Hepatocyte (in vitro differentiated cells): ENCODE measurements at regions not wholly inside any gene's neighbourhood (a gene's known extent, or its start where the extent isn't known, plus 50 kb on each side); places are given as distances from the start of the nearest gene placed in this dataset.

Source experiments
- DNase-seq: peaks from one replicate; pipeline ENCODE4 v3.0.0-alpha.2; 2016; ENCODE audit warnings: low spot score
- H2AFZ ChIP-seq: fragments of 200-600 bp; sonication (generic); 2 replicates; pipeline ENCODE4 v1.6.0; 2016; ENCODE audit warnings: antibody characterized with exemption, mild to moderate bottlenecking
- H3K27ac ChIP-seq: fragments of 200-600 bp; sonication (generic); 2 replicates; pipeline ENCODE4 v1.5.1; 2016; ENCODE audit warnings: mild to moderate bottlenecking
- H3K27me3 ChIP-seq: fragments of 200-600 bp; sonication (generic); 2 replicates; pipeline ENCODE4 v1.6.1; 2016
- H3K36me3 ChIP-seq: fragments of 200-600 bp; sonication (generic); replicated peaks from 2 replicates; pipeline ENCODE4 v1.5.1; 2016; ENCODE audit warnings: low read depth; ENCODE audit not compliant: insufficient read depth
- H3K4me1 ChIP-seq: fragments of 200-600 bp; sonication (generic); 2 replicates; pipeline ENCODE4 v1.5.1; 2016; ENCODE audit warnings: mild to moderate bottlenecking, moderate library complexity; ENCODE audit not compliant: insufficient read depth
- H3K4me2 ChIP-seq: fragments of 200-600 bp; sonication (generic); 2 replicates; pipeline ENCODE4 v1.6.0; 2016
- H3K4me3 ChIP-seq: fragments of 200-600 bp; sonication (generic); 2 replicates; pipeline ENCODE4 v1.5.1; 2016; ENCODE audit warnings: mild to moderate bottlenecking
- H3K79me2 ChIP-seq: fragments of 200-600 bp; sonication (generic); 2 replicates; pipeline ENCODE4 v1.6.0; 2017; ENCODE audit warnings: mild to moderate bottlenecking
- H3K9me2 ChIP-seq: fragments of 200-600 bp; sonication (generic); replicated peaks from 2 replicates; pipeline ENCODE4 v1.6.0; 2017; ENCODE audit warnings: mild to moderate bottlenecking; ENCODE audit not compliant: insufficient read depth
- H3K9me3 ChIP-seq: fragments of 200-600 bp; sonication (generic); 2 replicates; pipeline ENCODE4 v1.5.1; 2016; ENCODE audit warnings: low read depth, mild to moderate bottlenecking
- H4K20me1 ChIP-seq: fragments of 200-600 bp; sonication (generic); 2 replicates; pipeline ENCODE4 v1.6.0; 2016; ENCODE audit warnings: mild to moderate bottlenecking; ENCODE audit not compliant: insufficient read depth, poor library complexity, severe bottlenecking
- CTCF ChIP-seq: fragments of 200-600 bp; sonication (generic); IDR thresholded peaks from 2 replicates; pipeline ENCODE4 v1.5.1; 2016; ENCODE audit warnings: antibody characterized with exemption, mild to moderate bottlenecking; ENCODE audit not compliant: poor library complexity
- EZH2 ChIP-seq: fragments of 200-600 bp; sonication (generic); IDR thresholded peaks from 2 replicates; pipeline ENCODE4 v1.6.1; 2016; ENCODE audit warnings: antibody characterized with exemption, mild to moderate bottlenecking, borderline replicate concordance
- EZH2phosphoT487 ChIP-seq: fragments of 200-600 bp; sonication (generic); IDR thresholded peaks from one replicate; pipeline ENCODE4 v1.6.1; 2018; ENCODE audit warnings: antibody characterized with exemption, mild to moderate bottlenecking, low read depth, moderate library complexity; ENCODE audit not compliant: unreplicated experiment, severe bottlenecking
- WGBS: methylation state at CpG from one replicate; pipeline ENCODE4 v1.1.6; 2016; ENCODE audit warnings: low lambda C conversion rate; ENCODE audit errors: missing lambda C conversion rate; 5-methylcytosine and 5-hydroxymethylcytosine counted together

GRCh38 chr20:10906834-10907233 is 233.0 kb upstream of the JAG1 start:
- peaks cover 16% of the 10 kb centered on the region for H3K4me1 ChIP-seq
- H3K9me3 ChIP-seq: no peaks in the 10 kb centered on the region
- H3K27ac ChIP-seq: no peak overlapping the region
- H2AFZ ChIP-seq: no peak overlapping the region
- no peak for DNase-seq
- no peaks in the 10 kb centered on the region for H3K36me3 ChIP-seq
- no peaks in the 10 kb centered on the region for H3K27me3 ChIP-seq
- TF ChIP-seq EZH2 (no peak), CTCF (no peak), EZH2phosphoT487 (no peak)
- WGBS: 75% methylated on average over 2 of the region's 2 CpGs
- no peaks in the 10 kb centered on the region for H3K79me2 ChIP-seq
- no peak overlapping the region for H3K4me2 ChIP-seq
- H3K9me2 ChIP-seq: no peaks in the 10 kb centered on the region
- no peak overlapping the region for H3K4me3 ChIP-seq
- H4K20me1 ChIP-seq: no peaks in the 10 kb centered on the region

GRCh38 chr20:10909803-10910202 is 236.0 kb upstream of the JAG1 start:
- Histone ChIP-seq H3K9me2 (no peaks in the 10 kb centered on the region), H3K27ac (no peak overlapping the region), H3K4me1 (no peaks in the 10 kb centered on the region), H3K9me3 (no peaks in the 10 kb centered on the region), H3K4me2 (no peak overlapping the region), H3K36me3 (no peaks in the 10 kb centered on the region), H3K79me2 (no peaks in the 10 kb centered on the region), H3K27me3 (no peaks in the 10 kb centered on the region), H2AFZ (no peak overlapping the region), H4K20me1 (no peaks in the 10 kb centered on the region), H3K4me3 (no peak overlapping the region)
- no peak for DNase-seq
- TF ChIP-seq EZH2 (no peak), CTCF (no peak), EZH2phosphoT487 (no peak)

GRCh38 chr20:10910535-10911178 is 236.9 kb upstream of the JAG1 start:
- Histone ChIP-seq H3K9me3 (no peaks in the 10 kb centered on the region), H3K27ac (no peak overlapping the region), H3K4me1 (no peaks in the 10 kb centered on the region), H3K4me2 (no peak overlapping the region), H2AFZ (no peak overlapping the region), H3K9me2 (no peaks in the 10 kb centered on the region), H3K4me3 (no peak overlapping the region), H3K27me3 (no peaks in the 10 kb centered on the region), H3K36me3 (no peaks in the 10 kb centered on the region), H4K20me1 (no peaks in the 10 kb centered on the region), H3K79me2 (no peaks in the 10 kb centered on the region)
- DNase-seq: no peak
- TF ChIP-seq EZH2phosphoT487 (no peak), CTCF (no peak), EZH2 (no peak)
- 78% methylated on average over 12 of the region's 12 CpGs for WGBS

GRCh38 chr20:10911298-10911697 is 237.5 kb upstream of the JAG1 start:
- Histone ChIP-seq H4K20me1 (no peaks in the 10 kb centered on the region), H3K27me3 (no peaks in the 10 kb centered on the region), H2AFZ (no peak overlapping the region), H3K9me3 (no peaks in the 10 kb centered on the region), H3K9me2 (no peaks in the 10 kb centered on the region), H3K4me2 (no peak overlapping the region), H3K36me3 (no peaks in the 10 kb centered on the region), H3K27ac (no peak overlapping the region), H3K79me2 (no peaks in the 10 kb centered on the region), H3K4me1 (no peaks in the 10 kb centered on the region), H3K4me3 (no peak overlapping the region)
- DNase-seq: no peak
- 87% methylated on average over 2 of the region's 2 CpGs for WGBS
- TF ChIP-seq EZH2phosphoT487 (no peak), EZH2 (no peak), CTCF (no peak)
